H1 (cell line): ENCODE measurements at regions not wholly inside any gene's neighbourhood (a gene's known extent, or its start where the extent isn't known, plus 50 kb on each side); places are given as distances from the start of the nearest gene placed in this dataset.

Experiments
- CTCF ChIA-PET: fragments of 300-600 bp; sonication (Branson Sonifier 250); formaldehyde crosslinking; loops from one replicate; lab custom pipeline; 2021; ENCODE audit not compliant: partially characterized antibody; lab: Charles Lee
- POLR2A ChIA-PET: fragments of 300-600 bp; sonication (Branson Sonifier 250); formaldehyde crosslinking; loops from one replicate; lab custom pipeline; 2021; ENCODE audit warnings: inconsistent platforms; ENCODE audit not compliant: partially characterized antibody; lab: Charles Lee
- DNase-seq, 2 experiments: peaks; one replicate each; pipeline versions ENCODE4 v3.0.0 to v3.0.0-alpha.2; 2010 to 2022; ENCODE audit warnings: low spot score in 2 of 2, low read depth in 1 of 2, mixed read lengths in 1 of 2
- FAIRE-seq: peaks from 2 replicates; lab custom pipeline; 2011; peaks lifted over from hg19 to GRCh38; lab: Jason Lieb, UNC
- H2AFZ ChIP-seq: 2 replicates; pipeline ENCODE4 v1.8.1; 2012; ENCODE audit warnings: low read length, inconsistent platforms
- H2AK5ac ChIP-seq: 2 replicates; pipeline ENCODE4 v1.6.1; 2013; ENCODE audit warnings: low read depth, low read length
- H2BK120ac ChIP-seq: replicated peaks from 2 replicates; pipeline ENCODE3; 2013; ENCODE audit warnings: low read depth, low read length, inconsistent platforms
- H2BK12ac ChIP-seq: 2 replicates; pipeline ENCODE4 v1.6.1; 2013; ENCODE audit warnings: low read depth, low read length
- H2BK15ac ChIP-seq: 2 replicates; pipeline ENCODE4 v1.6.1; 2013; ENCODE audit warnings: low read length
- H2BK20ac ChIP-seq: 2 replicates; pipeline ENCODE4 v1.6.1; 2013; ENCODE audit warnings: low read length
- H2BK5ac ChIP-seq: 2 replicates; pipeline ENCODE4 v1.6.1; 2013; ENCODE audit warnings: low read depth, low read length
- H3K14ac ChIP-seq: 2 replicates; pipeline ENCODE4 v1.6.1; 2013; ENCODE audit warnings: inconsistent platforms; ENCODE audit not compliant: insufficient read length
- H3K18ac ChIP-seq: 2 replicates; pipeline ENCODE4 v1.6.1; 2013; ENCODE audit warnings: low read length; ENCODE audit errors: extremely low read depth
- H3K23ac ChIP-seq: 2 replicates; pipeline ENCODE4 v1.6.1; 2013; ENCODE audit warnings: inconsistent platforms; ENCODE audit not compliant: insufficient read length
- H3K23me2 ChIP-seq: 2 replicates; pipeline ENCODE4 v1.6.1; 2013; ENCODE audit warnings: low read depth, low read length
- H3K27ac ChIP-seq: 2 replicates; pipeline ENCODE4 v1.6.1; 2011; ENCODE audit warnings: low read depth, low read length, inconsistent platforms
- H3K27me3 ChIP-seq, 4 experiments: replicated peaks in 1 of 4; 1 replicate in 1 of 4; 2 replicates in 3 of 4; pipeline versions ENCODE4 v1.6.1 to v1.8.1; 2011 to 2013; ENCODE audit warnings: low read length in 3 of 4, mild to moderate bottlenecking in 3 of 4, inconsistent platforms in 2 of 4, mixed read lengths in 2 of 4, moderate library complexity in 1 of 4; ENCODE audit not compliant: control insufficient read depth in 3 of 4, insufficient read depth in 3 of 4; ENCODE audit errors: extremely low read depth in 1 of 4
- H3K36me3 ChIP-seq, 4 experiments: 2 replicates each; pipeline versions ENCODE4 v1.6.1 to v1.8.1; 2011 to 2013; ENCODE audit warnings: mild to moderate bottlenecking in 4 of 4, low read length in 3 of 4, moderate library complexity in 2 of 4, control low read depth in 1 of 4, inconsistent platforms in 1 of 4; ENCODE audit not compliant: insufficient read depth in 4 of 4, control insufficient read depth in 2 of 4
- H3K4ac ChIP-seq: replicated peaks from 2 replicates; pipeline ENCODE3; 2013; ENCODE audit warnings: low read length, low read depth, mixed read lengths, inconsistent platforms; ENCODE audit not compliant: insufficient read length
- H3K4me1 ChIP-seq, 4 experiments: replicated peaks in 1 of 4; 1 replicate in 1 of 4; 2 replicates in 3 of 4; pipeline versions ENCODE4 v1.6.1 to v1.8.1; 2011 to 2013; ENCODE audit warnings: low read length in 3 of 4, inconsistent platforms in 2 of 4, mixed read lengths in 1 of 4; ENCODE audit not compliant: insufficient read depth in 4 of 4, control insufficient read depth in 3 of 4
- H3K4me2 ChIP-seq, 2 experiments: 2 replicates each; pipeline versions ENCODE4 v1.6.1 to v1.8.1; 2011 to 2013; ENCODE audit warnings: low read depth in 2 of 2, low read length in 2 of 2, control low read depth in 1 of 2, inconsistent platforms in 1 of 2, mild to moderate bottlenecking in 1 of 2; ENCODE audit not compliant: insufficient read depth in 1 of 2
- H3K4me3 ChIP-seq, 4 experiments: fragments of 200-600, 300-600 bp in 1 of 4; sonication (generic), shearing (Covaris generic), sonication (Bioruptor Twin) in 1 of 4; 2 replicates each; pipeline versions ENCODE4 v1.5.1 to v1.8.1; 2011 to 2016; ENCODE audit warnings: low read length in 4 of 4, low read depth in 3 of 4, control low read depth in 2 of 4, inconsistent platforms in 2 of 4, mild to moderate bottlenecking in 2 of 4, mixed read lengths in 1 of 4, moderate library complexity in 1 of 4; ENCODE audit not compliant: insufficient read depth in 2 of 4; ENCODE audit errors: extremely low read depth in 1 of 4
- H3K56ac ChIP-seq: replicated peaks from 2 replicates; pipeline ENCODE3; 2013; ENCODE audit warnings: low read depth, mild to moderate bottlenecking, mixed read lengths, low read length, inconsistent platforms; ENCODE audit not compliant: insufficient read length
- H3K79me1 ChIP-seq: 2 replicates; pipeline ENCODE4 v1.6.1; 2013; ENCODE audit warnings: low read depth, low read length, control low read depth
- H3K79me2 ChIP-seq, 2 experiments: 2 replicates each; pipeline versions ENCODE4 v1.6.1 to v1.8.1; 2012 to 2013; ENCODE audit warnings: low read length in 2 of 2, mild to moderate bottlenecking in 2 of 2, inconsistent platforms in 1 of 2; ENCODE audit not compliant: insufficient read depth in 2 of 2, control insufficient read depth in 1 of 2
- H3K9ac ChIP-seq, 4 experiments: replicated peaks in 1 of 4; 1 replicate in 1 of 4; 2 replicates in 3 of 4; pipeline versions ENCODE4 v1.6.1 to v1.8.1; 2011 to 2013; ENCODE audit warnings: low read depth in 3 of 4, low read length in 3 of 4, control low read depth in 2 of 4, mild to moderate bottlenecking in 2 of 4, moderate library complexity in 2 of 4, inconsistent platforms in 1 of 4; ENCODE audit errors: extremely low read depth in 1 of 4
- H3K9me3 ChIP-seq, 2 experiments: 2 replicates each; pipeline versions ENCODE4 v1.6.1 to v1.8.1; 2012 to 2013; ENCODE audit warnings: mild to moderate bottlenecking in 2 of 2, moderate library complexity in 2 of 2, control low read depth in 1 of 2, inconsistent platforms in 1 of 2, low read depth in 1 of 2, low read length in 1 of 2, mixed read lengths in 1 of 2; ENCODE audit not compliant: insufficient read depth in 2 of 2
- H4K20me1 ChIP-seq, 2 experiments: replicated peaks in 1 of 2; 2 replicates each; pipeline versions ENCODE3 to v1.8.1; 2011 to 2013; ENCODE audit warnings: inconsistent platforms in 2 of 2, low read length in 2 of 2, mild to moderate bottlenecking in 1 of 2; ENCODE audit not compliant: insufficient read depth in 2 of 2, control insufficient read depth in 1 of 2
- H4K5ac ChIP-seq: 2 replicates; pipeline ENCODE4 v1.6.1; 2013; ENCODE audit warnings: low read length, low read depth, mixed read lengths, inconsistent platforms; ENCODE audit not compliant: insufficient read length
- H4K8ac ChIP-seq: 2 replicates; pipeline ENCODE4 v1.8.0; 2013; ENCODE audit warnings: mild to moderate bottlenecking, moderate library complexity, low read length, inconsistent platforms; ENCODE audit not compliant: insufficient read depth; ENCODE audit errors: extremely low read depth
- H4K91ac ChIP-seq: replicated peaks from 2 replicates; pipeline ENCODE3; 2013; ENCODE audit warnings: low read length, mixed read lengths, inconsistent platforms; ENCODE audit not compliant: insufficient read length
- CREB1 ChIP-seq: IDR thresholded peaks from 2 replicates; pipeline ENCODE4 v1.6.1; 2012; ENCODE audit warnings: inconsistent platforms
- EP300 ChIP-seq, 2 experiments: IDR thresholded peaks; 1 replicate in 1 of 2; 2 replicates in 1 of 2; pipeline ENCODE4 v1.6.1; 2011 to 2012; ENCODE audit warnings: low read depth in 2 of 2, low read length in 2 of 2, mild to moderate bottlenecking in 2 of 2, borderline replicate concordance in 1 of 2, inconsistent platforms in 1 of 2, moderate library complexity in 1 of 2
- HDAC2 ChIP-seq, 2 experiments: fragments of 300-600 bp in 1 of 2; sonication (generic) in 1 of 2; IDR thresholded peaks; 2 replicates each; pipeline ENCODE4 v1.6.1; 2011 to 2012; ENCODE audit warnings: low read depth in 2 of 2, low read length in 2 of 2, mild to moderate bottlenecking in 2 of 2, moderate library complexity in 2 of 2, borderline replicate concordance in 1 of 2, inconsistent platforms in 1 of 2
- JUND ChIP-seq: IDR thresholded peaks from 2 replicates; pipeline ENCODE4 v1.6.1; 2011; ENCODE audit warnings: mild to moderate bottlenecking, improper control_type of control experiment, low read length
- KDM5A ChIP-seq: fragments of 200-600 bp; IDR thresholded peaks from 2 replicates; pipeline ENCODE4 v1.7.1; 2012; ENCODE audit warnings: mild to moderate bottlenecking, low read length, inconsistent platforms, mixed read lengths
- NANOG ChIP-seq: IDR thresholded peaks from 2 replicates; pipeline ENCODE4 v1.6.1; 2011; ENCODE audit warnings: low read length, low read depth, mild to moderate bottlenecking, inconsistent platforms; ENCODE audit not compliant: insufficient read depth, poor library complexity, severe bottlenecking
- PHF8 ChIP-seq: fragments of 200-600 bp; sonication (generic); conservative IDR thresholded peaks from 2 replicates; pipeline ENCODE4 v1.7.1; 2012; ENCODE audit warnings: low read depth, mild to moderate bottlenecking, inconsistent platforms, low read length, moderate library complexity
- POLR2AphosphoS5 ChIP-seq: IDR thresholded peaks from 2 replicates; pipeline ENCODE4 v1.6.1; 2011; ENCODE audit warnings: low read depth, low read length
- SAP30 ChIP-seq: fragments of 300-600 bp; sonication (generic); IDR thresholded peaks from 2 replicates; pipeline ENCODE4 v1.7.1; 2012; ENCODE audit warnings: low read length, moderate library complexity, mild to moderate bottlenecking, inconsistent platforms; ENCODE audit not compliant: insufficient read depth, insufficient replicate concordance
- SP1 ChIP-seq: IDR thresholded peaks from 2 replicates; pipeline ENCODE4 v1.6.1; 2011; ENCODE audit warnings: low read depth, low read length
- TAF7 ChIP-seq: optimal IDR thresholded peaks from 2 replicates; pipeline ENCODE3; 2011; ENCODE audit warnings: low read depth, mild to moderate bottlenecking, inconsistent platforms, low read length, moderate library complexity, borderline replicate concordance
- TCF12 ChIP-seq: IDR thresholded peaks from 2 replicates; pipeline ENCODE4 v1.6.1; 2011; ENCODE audit warnings: low read depth, mild to moderate bottlenecking, low read length
- ZNF274 ChIP-seq: IDR thresholded peaks from 2 replicates; pipeline ENCODE4 v1.7.0; 2012; ENCODE audit warnings: low read length, borderline replicate concordance; ENCODE audit errors: extremely low read depth
- WGBS, 2 experiments: shearing (Covaris generic) in 1 of 2; methylation state at CpG; one replicate each; pipeline versions ENCODE4 v1.1.6 to v1.1.7; 2013 to 2015; ENCODE audit warnings: low lambda C conversion rate in 2 of 2, mixed read lengths in 2 of 2, inconsistent platforms in 1 of 2, low coverage in 1 of 2, missing lambda C conversion rate in 1 of 2; ENCODE audit not compliant: insufficient replicate concordance in 2 of 2, insufficient coverage in 1 of 2, insufficient read length in 1 of 2; ENCODE audit errors: extremely low coverage in 1 of 2, missing lambda C conversion rate in 1 of 2; 5-methylcytosine and 5-hydroxymethylcytosine counted together
- TF ChIP-seq, protein P1 (sequence below): IDR thresholded peaks from 2 replicates; pipeline ENCODE4 v1.6.1; 2011; ENCODE audit warnings: low read depth, mild to moderate bottlenecking, low read length; ENCODE audit not compliant: insufficient read depth

DNA sequence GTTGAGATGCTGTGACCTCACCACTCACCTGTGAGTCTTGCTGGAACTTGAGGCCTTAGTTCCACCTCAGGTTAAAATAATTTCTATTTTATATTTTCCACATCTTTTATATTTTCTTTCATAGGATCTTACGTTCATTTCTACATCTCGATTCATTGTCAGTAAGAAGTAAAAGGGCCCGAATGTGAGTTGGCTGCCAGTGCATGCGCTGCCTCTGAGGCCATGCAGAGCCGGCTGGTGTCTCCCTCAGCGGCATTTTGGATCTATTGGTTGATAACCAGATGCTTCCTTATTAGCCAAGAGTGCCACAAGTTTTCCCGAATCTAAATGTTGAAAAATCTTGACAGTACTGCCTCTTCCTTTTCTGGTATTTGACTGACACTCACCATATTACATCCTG is 347.3 kb downstream of the TEX29 start:
- H3K79me1 ChIP-seq, result no peaks in the 10 kb centered on the region
- POLR2A ChIA-PET, result no interaction called here
- H4K91ac ChIP-seq, result no peak overlapping the region
- no peak overlapping the region for H2AK5ac ChIP-seq
- H2BK12ac ChIP-seq, result no peak overlapping the region
- no peak overlapping the region for H2BK5ac ChIP-seq
- H3K36me3 ChIP-seq, result no peaks in the 10 kb centered on the region; a peak in 1 of 8 replicates
- H4K8ac ChIP-seq, result no peak overlapping the region
- H3K9me3 ChIP-seq, result no peaks in the 10 kb centered on the region; a peak in 1 of 4 replicates
- no peak overlapping the region for H4K5ac ChIP-seq
- H3K56ac ChIP-seq, result no peak overlapping the region
- H3K23me2 ChIP-seq, result peaks cover 3% of the 10 kb centered on the region
- no peak overlapping the region for H3K23ac ChIP-seq
- FAIRE-seq (no peak), DNase-seq (no peak)
- no peak overlapping the region for H3K4me2 ChIP-seq
- H3K4me1 ChIP-seq, result peaks cover 0 to 8% (median 0%) of the 10 kb centered on the region in 4 experiments; a peak in 2 of 7 replicates
- H3K9ac ChIP-seq, result no peak overlapping the region
- no peak overlapping the region for H3K27ac ChIP-seq
- H3K14ac ChIP-seq, result no peak overlapping the region
- H3K18ac ChIP-seq, result no peak overlapping the region
- WGBS, 2 experiments, result 85% methylated on average over 7 of the region's 7 CpGs; no CpG with 5 or more reads in 1 of the 2 experiments
- CTCF ChIA-PET, result interaction anchor here (1.7 kb wide), 1 partner anchor 28 kb away, joined by 5 read pairs; no protein-coding TSS in a partner anchor
- H2BK15ac ChIP-seq, result no peak overlapping the region
- peaks cover 0 to 4% of the 10 kb centered on the region in 2 experiments for H4K20me1 ChIP-seq
- no peaks in the 10 kb centered on the region for H3K79me2 ChIP-seq
- no peak overlapping the region for H3K4me3 ChIP-seq
- no peak overlapping the region for H2BK120ac ChIP-seq
- H2AFZ ChIP-seq, result no peak overlapping the region
- H3K27me3 ChIP-seq, result no peaks in the 10 kb centered on the region
- H2BK20ac ChIP-seq, result no peak overlapping the region
- no peak overlapping the region for H3K4ac ChIP-seq
- TF ChIP-seq SP1, result no peak
- no peak for TF ChIP-seq KDM5A
- TF ChIP-seq HDAC2 (IDR thresholded peaks at IDR 0.05; ENCODE audit: borderline replicate concordance in 1 of 2, low read depth in 2 of 2, low read length in 2 of 2), result no peak
- TF ChIP-seq ZNF274, result no peak
- no peak for TF ChIP-seq NANOG
- no peak for TF ChIP-seq PHF8
- TF ChIP-seq POLR2AphosphoS5, result no peak
- TF ChIP-seq CREB1, result no peak
- no peak for TF ChIP-seq JUND
- no peak for TF ChIP-seq SAP30
- no peak for TF ChIP-seq EP300 (IDR thresholded peaks at IDR 0.05; ENCODE audit: borderline replicate concordance in 1 of 2, low read depth in 2 of 2, low read length in 2 of 2)
- no peak for TF ChIP-seq TCF12
- TF ChIP-seq TAF7, result no peak
- TF ChIP-seq, protein P1, sequence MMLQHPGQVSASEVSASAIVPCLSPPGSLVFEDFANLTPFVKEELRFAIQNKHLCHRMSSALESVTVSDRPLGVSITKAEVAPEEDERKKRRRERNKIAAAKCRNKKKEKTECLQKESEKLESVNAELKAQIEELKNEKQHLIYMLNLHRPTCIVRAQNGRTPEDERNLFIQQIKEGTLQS, result no peak
